Nucleus accumbens (tissue), 56 donors: ENCODE measurements at regions not wholly inside any gene's neighbourhood (a gene's known extent, or its start where the extent isn't known, plus 50 kb on each side); places are given as distances from the start of the nearest gene placed in this dataset.

ENCODE experiments used
- DNase-seq, 56 donors: peaks; one replicate each; lab custom pipeline; 2025; lab: John Stamatoyannopoulos, UW

- no peak for DNase-seq
Observed at GRCh38 chr7:159271781-159272180, 127.1 kb upstream of the VIPR2 start.

GRCh38 chr7:159269745-159270144 is 125.1 kb upstream of the VIPR2 start:
- no peak for DNase-seq

GRCh38 chr7:159263430-159263829 is 118.8 kb upstream of the VIPR2 start:
- DNase-seq: no peak

- no peak for DNase-seq
Observed at GRCh38 chr7:159253657-159254056, 109.0 kb upstream of the VIPR2 start.

- DNase-seq: no peak
Observed at GRCh38 chr7:159250471-159250870, 105.8 kb upstream of the VIPR2 start.

GRCh38 chr7:159249671-159250070 is 105.0 kb upstream of the VIPR2 start:
- no peak for DNase-seq

- no peak for DNase-seq
Observed at GRCh38 chr7:159247910-159248309, 103.2 kb upstream of the VIPR2 start.

- no peak for DNase-seq
Observed at GRCh38 chr7:159246702-159247480, 102.2 kb upstream of the VIPR2 start.

- DNase-seq: no peak
Observed at GRCh38 chr7:159240962-159241361, 96.3 kb upstream of the VIPR2 start.

GRCh38 chr7:159239028-159239427 is 94.4 kb upstream of the VIPR2 start:
- no peak for DNase-seq

GRCh38 chr7:159238541-159238940 is 93.9 kb upstream of the VIPR2 start:
- no peak for DNase-seq

- DNase-seq: no peak
Observed at GRCh38 chr7:159237022-159237653, 92.5 kb upstream of the VIPR2 start.

- no peak for DNase-seq
Observed at GRCh38 chr7:159231017-159231416, 86.3 kb upstream of the VIPR2 start.

GRCh38 chr7:159229683-159230475 is 85.2 kb upstream of the VIPR2 start:
- DNase-seq: peak in 1 of 56 donors; percentile 15

GRCh38 chr7:159227433-159227832 is 82.8 kb upstream of the VIPR2 start:
- peak in 27 of 56 donors; percentile 5 to 73 (median 29) for DNase-seq

GRCh38 chr7:159226011-159226702 is 81.5 kb upstream of the VIPR2 start:
- no peak for DNase-seq

GRCh38 chr7:159218607-159219006 is 73.9 kb upstream of the VIPR2 start:
- DNase-seq: no peak

- no peak for DNase-seq
Observed at GRCh38 chr7:159218170-159218569, 73.5 kb upstream of the VIPR2 start.

- DNase-seq: no peak
Observed at GRCh38 chr7:159215076-159215475, 70.4 kb upstream of the VIPR2 start.

- no peak for DNase-seq
Observed at GRCh38 chr7:159213253-159213652, 68.6 kb upstream of the VIPR2 start.

- no peak for DNase-seq
Observed at GRCh38 chr7:159212226-159212625, 67.6 kb upstream of the VIPR2 start.
